GM21786 (cell line): ENCODE measurements at regions not wholly inside any gene's neighbourhood (a gene's known extent, or its start where the extent isn't known, plus 50 kb on each side); places are given as distances from the start of the nearest gene placed in this dataset.

Experiments used
- ATAC-seq: cut with Tn5 transposase; IDR thresholded peaks from one replicate; pipeline ENCODE4 v1.9.1; 2021; ENCODE audit not compliant: unreplicated experiment

DNA sequence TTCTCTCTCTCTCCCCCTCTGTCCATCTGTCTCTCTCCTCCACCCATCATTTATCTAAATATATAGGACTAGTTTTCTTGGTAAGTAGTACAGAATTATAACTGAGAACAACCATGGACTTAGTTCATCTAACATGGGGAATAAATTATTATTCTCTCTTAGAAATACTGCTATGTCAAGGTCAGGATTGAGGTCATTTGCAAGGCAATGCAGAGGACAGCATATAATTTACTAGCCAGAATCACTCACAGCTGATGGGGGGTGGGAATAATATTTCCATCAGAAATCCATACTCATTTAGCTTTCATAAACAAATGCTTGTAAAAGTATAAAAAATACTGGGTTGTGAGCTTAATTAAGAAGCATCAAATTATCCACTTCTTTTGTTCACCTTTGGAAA lies 553.9 kb upstream of the POU3F2 start:
- no peak for ATAC-seq

DNA sequence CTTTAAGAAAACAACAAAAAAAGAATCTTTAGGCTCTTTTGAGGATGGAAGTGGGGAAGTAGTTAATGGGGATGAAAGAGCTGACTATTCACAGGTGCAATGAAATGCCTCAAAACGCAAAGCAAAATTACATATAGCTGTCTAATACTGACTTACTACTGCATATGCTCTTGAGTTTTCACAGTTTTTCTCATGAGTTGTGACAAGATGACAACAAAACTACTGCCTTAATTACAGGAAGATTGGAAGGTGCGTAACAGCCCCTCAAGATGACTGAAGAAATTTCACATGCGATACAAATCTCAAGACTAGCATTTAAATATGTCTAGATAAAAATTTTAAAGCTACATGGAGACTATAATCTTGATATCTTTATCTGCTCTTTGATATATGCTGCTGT lies 547.8 kb upstream of the POU3F2 start:
- no peak for ATAC-seq

DNA sequence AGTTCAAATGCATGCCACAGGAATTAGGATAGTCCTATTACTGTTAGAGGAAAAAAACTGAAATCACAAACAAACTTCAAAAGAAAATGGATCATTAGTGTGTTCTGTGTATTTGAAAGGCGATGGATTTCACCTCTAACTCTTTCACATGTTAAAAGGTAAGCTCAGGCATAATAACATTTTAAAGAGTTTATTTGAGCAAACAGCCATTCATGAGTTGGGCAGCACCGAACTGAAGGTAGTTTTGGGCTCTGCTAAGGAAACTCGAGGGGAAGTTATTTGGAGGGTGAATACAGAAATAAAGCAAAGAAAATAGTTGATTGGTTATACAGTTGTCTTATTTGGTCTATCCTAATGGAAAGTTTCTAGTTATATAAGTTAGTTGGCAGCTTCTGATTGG lies 546.5 kb upstream of the POU3F2 start:
- no peak for ATAC-seq

DNA sequence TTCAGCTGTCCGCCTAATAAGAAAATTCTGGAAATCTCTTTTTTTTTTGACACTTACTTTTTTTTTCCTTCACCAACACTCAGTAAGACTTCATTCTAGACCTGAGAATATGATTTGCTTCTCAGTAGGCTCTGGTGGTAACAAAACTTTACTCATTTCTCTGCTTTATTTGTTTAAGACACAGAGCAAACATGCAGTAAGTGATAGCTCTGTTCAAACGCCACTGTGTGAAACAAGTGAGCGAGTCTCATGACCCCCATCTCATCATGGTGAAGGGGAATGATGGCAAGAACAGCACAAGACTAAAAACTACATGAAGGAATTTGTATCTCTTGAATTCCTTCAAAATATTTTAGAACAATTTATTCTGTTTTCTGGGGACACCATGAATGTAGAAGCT lies 541.6 kb upstream of the POU3F2 start:
- no peak for ATAC-seq

DNA sequence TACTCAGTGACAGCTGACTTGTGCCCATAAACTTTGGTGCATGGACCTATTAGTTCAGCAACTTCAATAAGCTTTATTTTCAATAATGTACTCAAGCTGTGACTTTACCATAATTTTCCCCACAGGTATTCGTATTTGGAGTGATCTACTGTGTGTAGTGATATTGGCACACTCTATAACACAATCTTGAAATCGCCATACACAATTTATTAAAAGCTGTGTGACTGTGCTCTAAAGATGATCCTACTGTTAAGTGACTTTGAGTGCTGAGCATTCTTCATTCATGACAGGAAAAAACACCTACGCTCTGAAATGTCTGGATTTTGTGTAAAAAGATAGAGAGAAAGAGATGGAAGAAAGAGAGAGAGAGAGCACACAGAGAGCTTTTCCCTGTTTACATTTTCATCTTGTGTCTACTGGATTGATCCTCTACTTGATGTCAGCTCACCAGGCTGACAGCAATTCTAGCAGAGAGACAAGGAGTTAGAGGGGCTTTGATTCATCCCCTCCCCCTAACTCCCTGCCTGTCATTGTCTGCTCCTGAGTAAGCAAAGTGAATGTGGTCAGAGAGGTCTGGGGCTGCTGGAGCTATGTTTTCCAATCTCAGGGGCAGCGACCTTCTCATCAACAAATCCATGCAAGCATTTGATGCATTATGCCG lies 538.7 kb upstream of the POU3F2 start:
- ATAC-seq, result no peak

DNA sequence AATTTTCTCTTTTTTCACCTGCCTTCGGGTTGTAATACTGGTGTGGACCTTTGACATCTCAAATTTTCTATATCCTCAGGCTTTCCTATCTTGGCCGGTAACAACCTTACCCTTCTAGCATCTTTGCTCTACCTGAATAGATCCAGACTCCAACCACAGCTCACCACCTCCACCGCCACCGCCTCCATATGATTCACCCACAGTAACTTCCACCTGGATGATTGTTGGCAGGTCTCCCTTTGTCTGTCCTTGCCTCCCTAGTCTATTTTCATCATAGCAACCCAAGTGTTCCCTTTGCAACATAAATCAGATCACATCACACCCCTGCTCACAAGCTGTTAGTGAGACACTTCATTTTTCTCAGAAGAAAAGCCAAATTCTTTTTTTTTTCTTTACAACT lies 525.8 kb upstream of the POU3F2 start:
- no peak for ATAC-seq

DNA sequence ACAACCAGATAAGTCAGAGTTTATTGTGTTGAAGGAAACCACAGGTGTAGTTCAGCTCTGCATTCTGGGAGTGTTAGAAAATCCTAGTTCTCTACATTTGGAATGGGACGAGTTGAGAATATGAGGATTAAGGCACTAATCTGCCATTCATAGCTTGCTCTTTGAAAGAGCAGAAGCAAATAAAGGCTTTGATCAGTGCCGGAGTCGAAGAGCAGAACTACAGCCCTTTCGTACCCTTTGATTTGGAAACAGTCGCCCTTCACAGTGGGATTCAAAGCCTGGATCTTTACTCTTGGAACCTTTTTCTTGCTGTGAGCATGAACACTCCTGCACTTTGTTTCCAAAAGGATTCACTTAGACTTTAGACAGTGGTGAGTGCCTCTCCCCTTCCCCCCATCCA lies 523.9 kb upstream of the POU3F2 start:
- ATAC-seq, result no peak

DNA sequence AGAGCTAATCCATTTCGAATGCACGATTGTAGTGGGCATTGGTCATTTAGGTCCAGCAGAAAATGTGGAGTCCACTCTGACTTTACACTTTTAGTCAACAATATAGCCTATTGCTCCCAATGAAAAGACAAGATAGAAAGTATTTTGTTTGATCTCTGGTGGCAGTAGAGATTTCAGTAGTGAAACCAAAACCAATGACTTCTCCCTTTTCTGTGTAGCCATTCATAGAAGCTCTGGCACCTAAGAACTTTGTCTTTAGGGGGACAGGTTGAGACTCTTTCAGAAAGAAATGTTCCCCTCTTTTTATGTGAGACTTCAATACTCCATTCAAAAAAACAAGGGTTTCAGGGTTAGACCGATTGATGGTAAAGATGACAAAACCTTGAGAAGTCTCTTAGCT lies 510.8 kb upstream of the POU3F2 start:
- peak; percentile 91 for ATAC-seq

DNA sequence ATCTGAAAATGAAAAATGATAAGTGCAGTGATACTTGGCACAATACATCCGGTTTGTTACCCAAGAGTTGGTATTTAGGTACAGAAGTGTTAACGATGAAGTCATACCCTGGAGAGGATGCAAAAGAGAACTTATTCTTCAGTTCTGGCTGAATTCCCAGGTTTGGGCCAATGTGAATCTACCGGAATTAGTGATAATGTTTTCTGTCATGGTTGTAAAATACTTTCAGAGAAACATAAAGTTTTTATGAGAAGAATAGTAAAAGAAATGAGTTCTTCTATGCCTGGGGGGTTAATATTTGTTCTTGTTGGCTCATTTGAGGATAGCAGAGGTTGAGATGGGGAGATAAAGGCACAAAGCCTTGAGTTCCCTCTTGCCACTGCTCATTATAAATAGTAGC lies 509.9 kb upstream of the POU3F2 start:
- ATAC-seq, result no peak

DNA sequence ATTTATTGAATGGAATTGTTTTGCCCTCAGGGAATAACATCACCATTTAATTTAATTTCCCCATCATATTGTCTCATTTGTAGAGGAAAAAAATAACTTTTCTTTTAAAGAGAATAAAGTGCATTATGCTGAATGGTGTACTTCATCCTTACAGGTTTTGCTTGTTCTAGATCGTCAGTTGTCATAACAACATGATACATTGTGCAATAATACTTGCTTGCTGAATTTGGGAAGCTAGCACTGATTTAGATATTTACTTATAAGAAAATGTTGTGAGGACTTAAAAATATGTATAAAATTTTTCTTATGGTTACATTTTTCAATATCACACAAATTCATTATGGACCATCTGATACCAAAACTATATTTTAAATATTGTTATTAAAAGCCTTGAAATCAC lies 509.0 kb upstream of the POU3F2 start:
- no peak for ATAC-seq

DNA sequence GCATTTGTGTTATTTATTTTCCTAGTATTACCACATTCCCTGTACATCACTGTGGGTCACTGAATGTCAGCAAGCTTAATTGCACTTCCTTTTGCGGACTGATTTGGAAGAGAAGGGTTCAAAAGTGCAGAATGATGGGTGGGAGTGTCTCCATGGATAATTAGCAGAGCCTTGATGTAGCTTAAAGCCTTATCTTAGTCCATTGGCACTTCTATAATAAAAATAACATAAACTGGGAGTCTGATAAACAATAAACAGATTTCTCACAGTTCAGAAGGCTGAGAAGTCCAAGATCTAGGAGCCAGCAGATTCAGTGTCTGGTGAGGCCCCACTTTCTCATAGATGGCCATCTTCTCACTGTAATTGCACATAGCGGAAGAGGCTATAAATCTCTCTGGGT lies 501.1 kb upstream of the POU3F2 start:
- ATAC-seq, result no peak

- no peak for ATAC-seq
These were observed 498.8 kb upstream of the POU3F2 start for GRCh38 chr6:98335594-98335993.

DNA sequence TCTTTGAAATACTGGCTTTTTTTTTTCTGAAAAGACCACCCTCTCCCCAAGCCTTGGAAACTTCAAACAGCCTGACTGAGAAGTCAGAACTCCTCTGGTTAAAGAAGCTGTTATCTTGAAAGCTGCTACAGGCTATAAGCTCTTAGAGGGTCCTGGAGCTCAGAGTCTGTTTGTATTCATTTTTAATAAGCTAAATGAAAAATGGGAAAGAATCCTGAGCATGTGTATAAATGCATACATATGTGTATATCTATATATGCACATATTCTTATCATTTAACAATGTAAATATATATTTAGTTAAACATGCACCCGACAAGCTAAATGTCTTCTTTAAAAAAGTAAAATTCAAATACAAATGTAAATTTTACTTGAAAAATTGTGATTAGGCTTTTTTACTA lies 494.9 kb upstream of the POU3F2 start:
- ATAC-seq, result no peak

- no peak for ATAC-seq
These were observed 491.4 kb upstream of the POU3F2 start for GRCh38 chr6:98343004-98343403.

DNA sequence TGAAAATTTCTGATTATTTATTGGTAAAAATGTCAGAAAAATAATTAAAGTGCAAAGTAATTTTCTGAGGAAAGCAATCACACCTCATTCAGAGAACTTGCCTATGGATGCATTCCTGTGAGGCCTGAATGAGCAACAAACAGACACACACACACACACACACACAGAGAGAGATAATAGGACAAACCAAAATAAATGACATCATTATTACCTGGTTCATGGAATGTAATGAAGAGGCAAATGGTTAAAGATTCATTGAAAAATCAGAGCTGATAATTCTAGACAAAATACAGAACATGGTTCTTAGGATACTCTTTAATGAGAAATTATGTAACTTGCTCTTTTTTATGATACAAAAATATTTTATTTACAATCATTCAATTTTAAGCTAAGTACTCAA lies 490.6 kb upstream of the POU3F2 start:
- no peak for ATAC-seq

DNA sequence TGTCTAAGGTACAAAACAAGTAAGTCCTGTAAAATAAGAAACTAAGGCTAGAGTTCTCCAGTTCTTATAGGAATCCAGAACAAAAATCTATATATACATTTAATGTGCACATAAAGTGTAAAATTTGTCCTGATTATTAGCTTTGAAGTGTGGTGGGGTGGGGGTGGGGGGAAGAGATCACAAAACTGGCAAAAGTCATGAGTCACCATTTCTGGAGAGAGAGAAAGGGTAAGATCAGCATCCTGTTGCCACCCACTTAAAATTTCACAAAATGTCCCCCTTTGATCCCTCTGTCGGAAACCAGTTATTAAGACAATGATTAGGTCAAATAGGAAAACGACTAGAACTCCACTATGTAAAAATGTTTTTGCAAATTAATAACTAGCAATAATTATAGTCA lies 482.0 kb upstream of the POU3F2 start:
- ATAC-seq, result no peak

GRCh38 chr6:98358173-98358572 lies 476.2 kb upstream of the POU3F2 start:
- no peak for ATAC-seq

DNA sequence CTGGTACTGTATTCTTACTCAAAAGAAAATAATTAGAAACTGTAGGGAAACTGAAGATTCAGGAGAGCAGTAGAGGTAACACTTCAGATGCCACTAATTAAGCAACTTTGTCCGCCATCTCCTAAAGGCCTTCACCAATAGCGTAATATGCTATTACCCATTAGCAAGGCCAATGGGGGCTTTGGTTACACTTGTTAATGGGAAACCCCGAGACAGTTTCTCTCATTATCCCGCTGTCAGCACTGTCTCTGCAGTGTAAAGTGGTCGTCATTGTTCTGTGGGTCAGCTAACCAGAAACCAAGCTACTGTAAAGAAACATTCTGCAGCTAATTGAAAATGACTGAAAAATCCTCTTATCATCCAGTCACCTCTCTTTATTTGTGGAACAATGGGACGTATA lies 468.0 kb upstream of the POU3F2 start:
- no peak for ATAC-seq

GRCh38 chr6:98380589-98380988 lies 453.8 kb upstream of the POU3F2 start:
- no peak for ATAC-seq

DNA sequence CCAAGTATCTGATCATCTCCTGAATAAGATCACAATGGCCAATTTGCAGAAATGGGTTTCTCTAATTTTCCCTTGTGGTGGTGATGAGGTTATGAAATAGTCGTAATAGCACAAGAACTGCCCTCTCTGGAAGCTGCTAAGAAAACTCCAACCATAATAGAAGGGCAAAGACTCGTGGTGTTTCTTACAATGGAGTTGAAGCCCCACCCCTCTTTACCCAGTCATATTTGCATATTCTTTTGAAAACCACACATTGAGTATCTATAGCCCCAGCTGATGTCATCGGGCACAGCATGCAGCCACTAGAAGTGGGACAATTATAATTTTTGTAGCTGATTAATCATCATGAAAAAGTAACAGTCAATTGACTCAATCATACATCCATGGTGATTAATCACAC lies 452.1 kb upstream of the POU3F2 start:
- no peak for ATAC-seq

DNA sequence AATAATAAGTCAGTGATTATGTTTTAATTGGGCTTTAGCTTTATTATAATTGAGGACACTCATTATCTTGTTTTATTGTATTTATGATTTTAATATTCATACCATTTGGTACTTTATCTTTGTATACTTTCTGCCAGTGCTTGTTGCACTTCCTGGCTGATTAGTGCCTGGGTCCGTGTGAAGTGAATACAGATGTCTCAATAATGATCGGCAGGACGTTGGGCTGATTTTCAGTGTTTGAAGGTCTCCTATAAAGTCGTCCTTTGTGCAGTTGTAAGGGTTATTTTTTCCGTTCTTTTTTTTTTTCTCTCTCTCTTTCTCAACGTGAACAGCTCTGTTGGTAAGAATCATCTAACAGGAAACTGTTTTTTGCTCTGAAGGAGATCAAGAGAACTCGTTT lies 450.0 kb upstream of the POU3F2 start:
- ATAC-seq, result no peak

GRCh38 chr6:98384801-98385200 lies 449.6 kb upstream of the POU3F2 start:
- no peak for ATAC-seq

DNA sequence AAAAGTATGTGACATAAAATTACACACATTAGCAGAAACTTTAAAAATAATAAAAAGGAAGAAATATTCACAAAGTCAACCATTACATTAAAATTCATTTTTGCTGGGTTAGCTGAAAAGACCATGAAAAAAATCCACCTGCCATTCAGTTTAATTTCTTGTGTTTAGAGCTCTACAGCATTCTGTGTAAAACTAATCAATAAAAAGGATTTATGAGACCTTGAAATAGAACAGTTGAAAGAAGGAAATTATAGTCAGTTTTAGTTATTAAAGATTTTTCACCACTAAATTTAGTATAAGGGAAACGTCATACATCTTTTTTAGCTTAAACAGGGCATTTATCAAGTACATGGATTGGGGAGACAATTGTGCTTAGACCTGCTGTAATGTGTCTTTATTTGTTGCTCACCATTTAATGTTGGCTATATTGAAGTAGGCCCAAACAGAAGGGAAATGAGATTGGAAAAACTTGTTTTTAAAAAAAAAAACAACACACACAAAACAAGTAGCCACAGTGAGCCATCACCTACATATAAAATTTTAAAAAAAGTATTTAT lies 438.7 kb upstream of the POU3F2 start:
- ATAC-seq, result no peak
